GM19043 (cell line): ENCODE measurements at regions not wholly inside any gene's neighbourhood (a gene's known extent, or its start where the extent isn't known, plus 50 kb on each side); places are given as distances from the start of the nearest gene placed in this dataset.

Experiments
- ATAC-seq: cut with Tn5 transposase; IDR thresholded peaks from one replicate; pipeline ENCODE4 v1.9.1; 2021; ENCODE audit warnings: low read depth; ENCODE audit not compliant: unreplicated experiment

GRCh38 chr16:7103056-7103455 lies 229.6 kb upstream of the RBFOX1 start:
- no peak for ATAC-seq

GRCh38 chr16:7101054-7101453 lies 231.6 kb upstream of the RBFOX1 start:
- no peak for ATAC-seq

GRCh38 chr16:7097518-7097917 lies 235.1 kb upstream of the RBFOX1 start:
- ATAC-seq = no peak

- ATAC-seq = no peak
Measured at GRCh38 chr16:7093511-7093910, 239.1 kb upstream of the RBFOX1 start.

DNA sequence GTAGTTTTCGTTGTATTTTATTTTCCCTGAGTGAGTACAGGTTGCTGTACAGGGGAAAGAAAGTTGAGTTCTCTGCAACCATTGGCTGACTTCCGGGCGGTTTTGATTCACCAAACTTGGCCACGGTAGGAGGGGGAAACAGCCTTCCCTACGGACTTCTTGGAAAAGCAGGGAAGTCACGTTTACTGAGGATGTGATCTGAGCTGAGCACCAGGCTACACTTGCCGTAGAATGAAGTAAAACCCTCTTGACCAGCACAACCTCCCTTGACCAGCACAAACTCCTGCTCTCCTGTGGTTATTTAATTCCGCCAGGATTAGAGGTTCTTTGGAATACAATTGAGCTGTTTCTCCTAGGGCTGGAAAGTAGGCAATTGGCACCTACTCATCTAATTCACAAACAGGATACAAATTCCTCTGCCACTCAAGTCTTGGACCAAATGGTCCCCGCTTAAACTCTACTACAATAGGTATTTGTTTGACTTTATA lies 242.0 kb upstream of the RBFOX1 start:
- no peak for ATAC-seq

- ATAC-seq = no peak
Measured at GRCh38 chr16:7089751-7090150, 242.9 kb upstream of the RBFOX1 start.

DNA sequence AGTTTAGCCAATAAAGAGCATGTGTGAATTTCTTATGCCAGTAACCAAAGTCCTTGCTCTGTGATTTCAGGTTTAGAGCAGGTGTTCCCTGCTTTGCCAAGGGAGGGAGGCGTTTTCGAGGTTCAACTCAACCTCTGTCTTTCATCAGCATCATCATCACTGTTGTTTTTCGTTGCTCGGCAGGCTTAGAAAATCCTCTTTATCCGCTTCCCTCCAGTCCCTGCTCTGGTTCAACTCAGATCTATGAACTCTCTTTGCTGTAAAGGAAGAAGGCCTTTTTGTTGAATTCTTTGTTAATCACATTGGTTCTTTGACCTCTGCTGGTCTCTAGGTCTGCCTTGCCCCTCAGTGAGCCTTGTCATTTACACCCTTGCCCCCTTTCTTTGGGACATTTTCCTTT lies 243.9 kb upstream of the RBFOX1 start:
- ATAC-seq = no peak

GRCh38 chr16:7086822-7087616 lies 245.6 kb upstream of the RBFOX1 start:
- no peak for ATAC-seq

DNA sequence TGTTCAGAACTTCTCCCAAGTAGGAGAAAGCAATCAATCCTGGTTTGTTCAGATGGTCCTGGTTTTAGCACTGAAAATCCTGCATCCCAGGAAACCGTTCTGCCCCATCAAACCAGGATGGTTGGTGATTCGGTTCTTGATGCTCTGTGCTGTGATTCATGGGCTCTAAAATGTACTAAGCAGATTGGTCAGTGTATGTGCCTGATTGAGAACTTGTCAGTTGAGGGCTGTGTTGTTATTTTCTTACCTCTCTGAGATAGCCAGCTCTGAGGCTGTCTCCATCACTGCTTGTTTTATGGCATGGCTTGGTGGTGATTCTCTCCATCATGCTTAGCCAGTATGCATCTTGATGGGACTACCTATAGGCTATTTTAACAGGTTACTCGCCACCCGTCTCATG lies 246.9 kb upstream of the RBFOX1 start:
- ATAC-seq = no peak

DNA sequence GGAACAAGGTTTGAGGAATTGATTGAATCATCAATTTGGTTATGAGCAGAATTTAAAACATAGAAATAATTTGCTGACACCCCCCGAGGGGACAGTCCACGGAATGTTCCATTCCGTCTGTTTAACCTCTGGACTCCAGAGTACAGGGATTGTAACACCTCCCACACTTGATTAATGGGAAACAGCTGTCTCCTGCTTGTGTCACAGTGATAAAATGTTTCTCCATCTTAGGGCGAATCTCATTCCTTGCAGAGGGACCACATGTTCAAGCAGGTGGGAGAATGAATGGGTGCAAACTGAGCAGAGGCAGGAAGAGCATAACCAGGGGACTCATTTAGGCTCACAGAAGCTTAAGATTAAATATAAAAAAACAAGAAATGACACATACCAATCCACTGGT lies 249.5 kb upstream of the RBFOX1 start:
- no peak for ATAC-seq

DNA sequence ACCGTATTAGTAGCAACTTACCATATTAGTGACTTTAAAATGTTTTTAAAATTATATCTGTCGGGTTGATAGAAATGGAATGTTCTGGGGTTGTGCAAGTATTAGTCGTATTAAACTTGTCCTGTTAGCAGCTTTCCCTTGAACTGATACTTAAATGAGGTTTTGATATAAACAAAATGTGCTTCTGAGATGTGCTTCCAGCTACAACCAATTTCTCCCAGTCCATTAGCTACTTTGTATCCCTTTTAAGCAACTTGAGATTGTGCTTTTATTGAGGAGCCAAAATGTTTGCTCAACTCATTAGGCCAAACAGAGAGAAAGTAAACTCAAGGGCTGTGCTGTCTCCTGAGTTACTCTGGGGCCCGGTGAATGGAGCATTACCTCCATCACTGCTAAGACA lies 255.0 kb upstream of the RBFOX1 start:
- ATAC-seq = no peak

- ATAC-seq = no peak
Measured at GRCh38 chr16:7074715-7075114, 257.9 kb upstream of the RBFOX1 start.

- ATAC-seq = no peak
Measured at GRCh38 chr16:7057458-7057857, 275.2 kb upstream of the RBFOX1 start.

DNA sequence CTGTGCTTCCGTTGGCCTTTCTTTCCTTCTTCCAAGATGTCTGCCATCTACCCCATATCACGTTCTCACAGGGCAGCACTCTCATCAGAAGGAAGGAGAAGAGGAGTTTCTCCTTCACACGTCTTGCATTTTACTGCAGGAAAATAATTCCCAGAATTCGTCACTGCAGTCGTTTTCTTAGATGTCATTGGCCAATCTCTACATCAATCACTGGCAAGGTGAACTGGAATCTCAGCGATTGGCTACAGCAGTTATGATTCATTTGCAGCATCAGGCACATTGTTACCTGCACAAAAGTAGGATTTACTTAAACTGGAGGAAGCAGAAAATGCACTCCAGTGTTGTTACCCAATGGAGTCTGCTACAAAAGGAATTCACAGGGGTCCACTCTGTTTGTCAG lies 277.2 kb upstream of the RBFOX1 start:
- no peak for ATAC-seq

DNA sequence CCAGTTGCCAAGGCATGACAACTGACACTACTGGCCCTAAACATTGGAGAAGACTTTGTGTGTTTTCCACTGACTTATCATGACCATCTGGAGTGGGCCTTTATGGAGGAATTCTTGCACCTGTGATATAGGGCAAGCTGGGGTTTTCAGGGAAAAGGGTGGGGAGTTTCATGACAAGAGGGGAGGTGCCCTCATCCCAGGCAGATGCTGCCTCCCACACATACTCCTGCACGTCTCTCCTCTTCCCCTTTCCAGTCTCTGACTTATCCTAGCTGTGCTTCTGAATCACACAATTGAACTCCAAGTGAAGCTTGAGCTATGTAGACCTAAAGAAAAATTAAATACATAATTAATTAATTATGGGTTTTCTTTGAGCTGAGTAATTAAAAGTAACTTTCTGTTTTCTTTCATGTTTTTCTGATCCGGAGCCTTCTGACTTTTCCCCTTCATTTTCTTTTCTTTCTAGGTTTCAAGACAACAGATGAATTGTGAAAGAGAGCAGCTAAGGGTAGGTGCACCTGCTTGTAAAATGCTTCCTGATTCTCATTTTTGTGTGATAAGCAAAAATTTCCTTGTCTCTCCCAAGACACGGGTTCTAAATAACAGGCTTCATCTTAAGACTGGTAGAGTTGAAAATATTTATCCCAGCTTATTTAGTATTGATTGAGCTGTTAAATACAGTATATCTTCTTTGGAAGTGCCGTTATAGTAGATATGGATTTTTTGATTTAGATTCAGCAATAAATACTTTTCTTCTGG lies 280.9 kb upstream of the RBFOX1 start:
- ATAC-seq = no peak

DNA sequence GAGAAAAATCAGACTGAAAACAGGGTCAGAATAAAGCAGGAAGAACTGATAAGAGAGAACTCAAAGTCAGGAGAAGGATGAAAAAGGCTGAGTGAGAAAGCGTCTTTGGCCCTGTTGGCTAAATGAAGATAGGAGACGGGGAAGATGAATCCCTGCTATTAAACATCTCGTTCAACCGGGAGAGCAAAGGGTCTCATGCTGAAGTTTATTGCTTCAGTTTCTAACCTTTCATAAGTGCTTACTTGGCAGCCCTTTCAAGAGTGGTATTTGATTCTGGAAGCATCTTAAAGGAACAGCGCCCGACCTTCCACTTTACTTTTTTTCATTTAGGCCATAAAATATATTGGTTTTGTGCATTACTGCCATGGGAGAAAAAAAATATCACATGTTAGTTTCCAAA lies 288.3 kb upstream of the RBFOX1 start:
- no peak for ATAC-seq

- no peak for ATAC-seq
Measured at GRCh38 chr16:7038475-7038874, 294.2 kb upstream of the RBFOX1 start.

GRCh38 chr16:7037495-7037894 lies 295.1 kb upstream of the RBFOX1 start:
- ATAC-seq = no peak

DNA sequence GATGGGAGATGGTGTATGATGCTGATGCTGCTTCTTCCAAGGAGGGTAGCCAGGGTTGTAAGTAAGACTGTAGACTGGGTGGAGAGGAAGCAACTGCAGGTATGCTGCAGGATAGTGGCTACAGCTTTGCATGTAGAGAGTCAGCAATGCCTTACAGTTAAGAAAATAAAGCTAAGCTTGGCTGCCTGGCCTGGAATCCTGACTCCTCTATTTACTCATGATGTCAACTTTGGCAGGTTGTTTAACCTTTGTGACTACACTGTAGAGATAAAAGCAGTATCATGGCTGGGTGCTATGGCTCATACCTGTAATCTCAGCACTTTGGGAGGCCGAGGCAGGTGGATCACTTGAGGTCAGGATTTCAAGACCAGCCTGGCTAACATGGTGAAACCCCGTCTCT lies 301.6 kb upstream of the RBFOX1 start:
- ATAC-seq = no peak

DNA sequence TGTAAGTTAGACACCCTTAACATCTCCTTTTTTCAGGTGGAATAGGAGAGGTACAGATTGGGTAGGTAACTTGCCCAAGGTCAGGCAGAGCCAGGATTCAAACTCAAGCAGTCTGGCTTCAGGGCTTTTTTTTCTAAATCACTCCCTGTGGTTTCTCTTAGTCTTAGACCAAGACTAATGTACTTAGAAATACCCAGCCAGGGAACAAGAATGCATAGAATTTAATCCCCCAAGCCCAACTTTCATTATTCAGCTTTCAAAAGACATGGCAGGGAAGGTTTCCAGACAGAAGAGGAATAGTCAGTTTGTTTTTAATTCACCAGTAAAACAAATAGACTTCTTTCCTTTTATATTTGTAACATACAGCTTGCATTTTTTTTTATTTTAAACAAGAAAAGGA lies 305.2 kb upstream of the RBFOX1 start:
- no peak for ATAC-seq

DNA sequence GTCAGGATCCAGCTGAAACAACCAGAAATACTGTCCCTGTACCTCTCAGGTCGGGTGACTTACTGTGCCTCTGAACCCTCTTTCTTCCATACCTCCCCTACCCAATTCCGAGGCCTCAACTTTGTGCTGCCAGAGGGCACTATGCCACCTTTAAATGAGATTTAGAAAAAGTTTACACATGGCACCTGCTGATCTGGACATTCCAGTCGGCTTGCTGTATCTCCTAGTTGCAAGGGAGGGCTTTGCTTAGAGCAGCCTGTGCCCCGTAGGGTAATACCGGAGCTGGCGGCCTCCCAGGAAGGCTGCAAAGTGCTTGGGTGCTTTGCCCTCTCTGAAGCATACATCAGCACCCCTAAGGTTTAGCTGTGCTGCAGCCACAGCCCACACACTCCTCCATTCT lies 306.0 kb upstream of the RBFOX1 start:
- no peak for ATAC-seq

DNA sequence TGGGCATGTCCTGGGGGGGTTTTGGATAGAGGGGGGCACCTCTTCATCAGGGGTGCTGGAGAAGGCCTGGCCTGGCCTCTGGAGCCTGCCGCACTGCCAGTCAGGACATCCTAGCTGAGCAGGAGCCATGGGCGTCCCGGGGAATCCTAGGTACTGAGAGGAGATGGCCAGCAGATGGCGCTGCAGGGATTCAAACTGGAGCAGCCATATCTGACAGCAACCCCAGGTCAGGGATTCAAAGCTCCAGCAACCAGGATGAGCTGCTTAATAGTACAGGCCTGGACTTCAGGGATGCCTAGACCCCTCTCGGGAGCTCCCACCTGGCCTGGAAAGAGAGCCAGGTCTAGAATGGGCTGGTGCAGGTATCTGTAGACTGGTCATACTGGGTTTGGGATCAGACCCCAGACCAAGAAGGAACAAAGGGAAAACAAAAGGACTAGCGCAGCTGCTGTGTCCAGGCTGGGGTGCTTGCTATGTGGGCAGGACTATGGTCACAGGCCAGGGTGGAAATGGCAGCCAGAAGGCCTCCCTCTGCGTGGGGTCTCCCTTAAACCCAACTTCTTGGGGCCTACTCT lies 306.9 kb upstream of the RBFOX1 start:
- ATAC-seq = no peak
